SKM-1 treated with dmso at 0.1 percent for 144 hours (cell line): ENCODE measurements at regions not wholly inside any gene's neighbourhood (a gene's known extent, or its start where the extent isn't known, plus 50 kb on each side); places are given as distances from the start of the nearest gene placed in this dataset.
"Not testable (repeated sequence)": the region's sequence is repeated elsewhere in the genome, so short reads cannot be mapped to it uniquely, and the experiment has no call there.

Experiments
- DNase-seq: peaks from one replicate; lab custom pipeline; 2025; ENCODE audit not compliant: unreplicated experiment; lab: John Stamatoyannopoulos, UW

GRCh38 chr11:71182791-71183677 lies 69.3 kb downstream of the SHANK2 start:
- DNase-seq: no peak

GRCh38 chr11:71181566-71181965 lies 70.8 kb downstream of the SHANK2 start:
- no peak for DNase-seq

GRCh38 chr11:71180694-71181470 lies 71.5 kb downstream of the SHANK2 start:
- DNase-seq: no peak

- no peak for DNase-seq
These were observed 72.3 kb downstream of the SHANK2 start for GRCh38 chr11:71179877-71180605.

- DNase-seq: no peak
These were observed 74.3 kb downstream of the SHANK2 start for GRCh38 chr11:71178076-71178475.

GRCh38 chr11:71176812-71177211 lies 75.6 kb downstream of the SHANK2 start:
- DNase-seq: no peak

GRCh38 chr11:71173709-71174108 lies 78.7 kb downstream of the SHANK2 start:
- no peak for DNase-seq

GRCh38 chr11:71172680-71173079 lies 79.7 kb downstream of the SHANK2 start:
- no peak for DNase-seq

GRCh38 chr11:71171576-71171975 lies 80.8 kb downstream of the SHANK2 start:
- no peak for DNase-seq

- no peak for DNase-seq
These were observed 81.6 kb downstream of the SHANK2 start for GRCh38 chr11:71170624-71171423.

GRCh38 chr11:71169313-71169712 lies 83.1 kb downstream of the SHANK2 start:
- no peak for DNase-seq

- not testable (repeated sequence) for DNase-seq
These were observed 84.6 kb downstream of the SHANK2 start for GRCh38 chr11:71167814-71168213.

GRCh38 chr11:71165771-71166170 lies 86.6 kb downstream of the SHANK2 start:
- DNase-seq: no peak

GRCh38 chr11:71164621-71165020 lies 87.8 kb downstream of the SHANK2 start:
- no peak for DNase-seq

- DNase-seq: no peak
These were observed 88.2 kb downstream of the SHANK2 start for GRCh38 chr11:71164186-71164585.

GRCh38 chr11:71163371-71163770 lies 89.0 kb downstream of the SHANK2 start:
- no peak for DNase-seq

GRCh38 chr11:71158936-71159335 lies 93.4 kb downstream of the SHANK2 start:
- no peak for DNase-seq

- DNase-seq: not testable (repeated sequence)
These were observed 94.7 kb downstream of the SHANK2 start for GRCh38 chr11:71157676-71158075.

GRCh38 chr11:71156301-71156700 lies 96.1 kb downstream of the SHANK2 start:
- no peak for DNase-seq

- DNase-seq: no peak
These were observed 96.5 kb downstream of the SHANK2 start for GRCh38 chr11:71155846-71156245.
